IPS DF 6.9 (cell line): ENCODE measurements at regions not wholly inside any gene's neighbourhood (a gene's known extent, or its start where the extent isn't known, plus 50 kb on each side); places are given as distances from the start of the nearest gene placed in this dataset.

Source experiments
- DNase-seq: peaks from one replicate; pipeline ENCODE4 v3.0.0-alpha.2; 2013; ENCODE audit warnings: low read depth, low spot score
- H3K27ac ChIP-seq: one replicate; pipeline ENCODE4 v1.5.1; 2013; ENCODE audit warnings: low read length, control low read depth
- H3K27me3 ChIP-seq: 2 replicates; pipeline ENCODE4 v1.6.1; 2013; ENCODE audit warnings: mild to moderate bottlenecking, low read length; ENCODE audit not compliant: control insufficient read depth, insufficient read depth
- H3K36me3 ChIP-seq: 2 replicates; pipeline ENCODE4 v1.6.1; 2013; ENCODE audit warnings: low read length; ENCODE audit not compliant: control insufficient read depth, insufficient read depth
- H3K4me1 ChIP-seq: 2 replicates; pipeline ENCODE4 v1.6.1; 2013; ENCODE audit warnings: low read length; ENCODE audit not compliant: control insufficient read depth, insufficient read depth
- H3K4me3 ChIP-seq: 2 replicates; pipeline ENCODE4 v1.5.1; 2013; ENCODE audit warnings: mild to moderate bottlenecking, low read length
- H3K9me3 ChIP-seq: 2 replicates; pipeline ENCODE4 v1.6.1; 2013; ENCODE audit warnings: low read length, inconsistent platforms; ENCODE audit not compliant: control insufficient read depth, insufficient read depth
- WGBS: extraction: QIAGEN DNeasy Blood & Tissue Kit; methylation state at CpG from one replicate; pipeline ENCODE4 v1.1.7; 2013; ENCODE audit warnings: mixed read lengths, missing lambda C conversion rate; ENCODE audit not compliant: insufficient read length, insufficient coverage; 5-methylcytosine and 5-hydroxymethylcytosine counted together

DNA sequence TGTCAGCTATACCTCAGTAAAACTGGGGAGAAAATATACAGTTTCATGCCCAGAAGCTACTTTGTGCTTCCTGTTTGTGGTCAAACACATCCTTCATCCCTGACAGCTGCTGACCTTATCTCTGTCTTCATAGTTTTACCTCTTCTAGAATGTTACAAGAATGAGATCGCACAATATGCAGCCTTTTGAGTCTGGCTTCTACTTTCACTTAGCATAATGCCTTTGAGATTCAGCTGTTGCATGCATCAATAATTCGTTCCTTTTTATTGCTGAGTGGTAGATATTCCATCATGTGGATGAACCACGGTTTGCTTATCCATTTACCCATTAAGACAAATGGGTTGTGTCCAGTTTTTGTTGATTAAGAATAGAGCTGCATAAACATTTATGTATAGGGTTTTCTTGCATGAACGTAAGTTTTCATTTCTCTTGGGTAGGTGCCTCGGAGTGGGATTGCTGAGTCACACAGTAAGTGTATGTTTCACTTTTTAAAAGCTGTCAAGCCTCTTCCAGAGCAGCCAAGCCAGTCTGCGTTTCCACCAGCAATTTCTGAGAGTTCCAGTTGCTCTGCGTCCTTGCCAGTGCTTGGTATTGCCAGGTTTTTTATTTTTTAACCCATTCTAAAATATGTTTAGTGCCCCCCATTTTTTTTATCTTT is 86.6 kb upstream of the PAX1 start:
- no CpG with 5 or more reads among the region's 7 CpGs for WGBS
- no peak for DNase-seq
- Histone ChIP-seq H3K36me3 (no peaks in the 10 kb centered on the region), H3K27ac (no peak overlapping the region), H3K4me1 (no peaks in the 10 kb centered on the region), H3K27me3 (0 out of 2 replicates have a peak, but pooled peaks cover under 1% of the 10 kb centered on the region), H3K4me3 (no peak overlapping the region), H3K9me3 (no peaks in the 10 kb centered on the region)

DNA sequence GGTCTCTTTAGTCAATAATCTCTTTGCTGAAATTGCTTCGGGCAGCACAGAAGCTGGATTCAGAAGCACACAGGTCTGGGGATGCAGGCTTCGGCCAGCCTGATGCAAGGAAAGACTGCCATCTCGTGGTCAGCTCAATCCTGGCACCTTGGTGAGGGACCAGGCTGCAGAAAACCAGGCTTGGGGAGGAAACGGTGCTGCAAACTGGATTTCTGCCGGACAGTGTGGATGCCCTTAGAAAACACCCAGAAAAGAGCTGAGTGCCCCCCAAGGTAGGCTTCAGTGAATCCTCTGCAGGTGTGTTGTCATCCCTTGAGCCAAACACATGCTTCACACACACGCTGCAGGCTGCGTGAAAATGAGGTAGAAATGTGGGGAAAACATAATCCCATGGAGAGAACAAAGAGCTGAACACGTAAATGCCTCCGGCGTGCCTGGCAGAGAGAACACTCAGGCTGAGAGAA is 89.8 kb upstream of the PAX1 start:
- H3K36me3 ChIP-seq: no peaks in the 10 kb centered on the region
- H3K27ac ChIP-seq: no peak overlapping the region
- no peak overlapping the region for H3K4me3 ChIP-seq
- no peaks in the 10 kb centered on the region for H3K4me1 ChIP-seq
- DNase-seq: peak; percentile 63
- no CpG with 5 or more reads among the region's 10 CpGs for WGBS
- no peaks in the 10 kb centered on the region for H3K9me3 ChIP-seq
- H3K27me3 ChIP-seq: no peaks in the 10 kb centered on the region

DNA sequence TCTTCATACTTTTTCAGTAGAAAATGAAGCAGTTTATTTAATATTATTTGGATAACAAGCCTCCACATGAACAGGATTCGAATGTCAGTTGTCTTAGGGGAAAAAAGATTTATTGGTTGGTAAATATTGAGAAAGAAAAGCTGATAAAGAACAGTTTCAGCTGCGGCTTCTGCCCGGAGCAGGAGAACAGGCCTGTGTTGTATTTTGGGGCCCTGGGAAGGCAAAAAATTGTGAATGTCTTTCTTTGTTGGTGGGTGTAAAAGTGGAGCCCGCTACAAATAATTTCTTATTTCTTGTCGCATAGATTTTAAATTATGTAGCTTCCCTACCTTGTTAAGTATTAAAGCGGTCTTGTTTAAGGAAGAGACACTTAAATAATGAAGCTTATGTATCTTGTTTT is 90.5 kb upstream of the PAX1 start:
- Histone ChIP-seq H3K4me1 (no peaks in the 10 kb centered on the region), H3K27ac (no peak overlapping the region), H3K36me3 (no peaks in the 10 kb centered on the region), H3K27me3 (no peaks in the 10 kb centered on the region), H3K9me3 (no peaks in the 10 kb centered on the region), H3K4me3 (no peak overlapping the region)
- WGBS: no CpG with 5 or more reads among the region's 6 CpGs
- DNase-seq: no peak

DNA sequence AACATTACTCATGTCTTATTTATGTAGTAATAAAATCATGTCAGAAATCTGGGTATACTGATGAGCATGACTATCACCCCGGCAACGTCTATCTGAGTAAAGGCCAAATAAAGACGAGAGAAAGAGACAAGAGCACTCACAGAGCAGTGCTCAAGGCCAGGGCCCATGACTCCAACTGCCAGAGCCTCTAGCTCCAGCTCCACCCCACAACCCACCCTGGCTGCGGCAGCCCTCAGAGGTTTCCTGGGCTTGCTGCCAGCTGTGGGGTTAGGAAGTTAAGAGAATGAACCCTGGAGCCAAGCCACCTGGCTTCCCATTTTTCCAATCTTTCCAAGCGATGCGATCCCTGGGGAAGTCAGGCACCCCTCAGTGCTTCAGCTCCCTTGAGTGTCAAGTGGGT is 92.0 kb upstream of the PAX1 start:
- Histone ChIP-seq H3K4me1 (no peaks in the 10 kb centered on the region), H3K4me3 (no peak overlapping the region), H3K9me3 (no peaks in the 10 kb centered on the region), H3K27ac (no peak overlapping the region), H3K36me3 (no peaks in the 10 kb centered on the region), H3K27me3 (no peaks in the 10 kb centered on the region)
- DNase-seq: no peak
- WGBS: no CpG with 5 or more reads among the region's 6 CpGs

DNA sequence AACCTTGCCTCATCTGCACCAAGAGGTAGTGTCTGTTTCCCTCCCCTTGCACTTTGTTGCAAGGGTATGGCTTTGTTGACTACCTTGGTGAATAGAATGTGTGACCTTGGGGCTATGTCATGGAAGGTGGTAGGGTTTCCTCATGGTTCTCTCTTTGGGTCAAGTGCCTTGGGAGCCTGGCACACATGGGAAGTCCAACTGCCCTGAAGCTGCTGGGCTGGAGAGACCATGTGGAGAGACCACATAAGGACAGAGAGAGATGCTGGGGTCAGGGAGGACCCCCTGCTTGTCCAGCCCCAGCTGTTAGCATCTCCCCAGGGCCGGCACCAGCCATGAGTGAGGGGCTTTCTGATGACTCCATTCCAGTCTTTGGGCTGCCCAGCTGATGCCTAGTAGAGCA is 95.5 kb upstream of the PAX1 start:
- Histone ChIP-seq H3K36me3 (no peaks in the 10 kb centered on the region), H3K9me3 (no peaks in the 10 kb centered on the region), H3K27ac (no peak overlapping the region), H3K27me3 (no peaks in the 10 kb centered on the region), H3K4me3 (no peak overlapping the region), H3K4me1 (no peaks in the 10 kb centered on the region)
- no CpG with 5 or more reads among the region's 1 CpG for WGBS
- DNase-seq: no peak

DNA sequence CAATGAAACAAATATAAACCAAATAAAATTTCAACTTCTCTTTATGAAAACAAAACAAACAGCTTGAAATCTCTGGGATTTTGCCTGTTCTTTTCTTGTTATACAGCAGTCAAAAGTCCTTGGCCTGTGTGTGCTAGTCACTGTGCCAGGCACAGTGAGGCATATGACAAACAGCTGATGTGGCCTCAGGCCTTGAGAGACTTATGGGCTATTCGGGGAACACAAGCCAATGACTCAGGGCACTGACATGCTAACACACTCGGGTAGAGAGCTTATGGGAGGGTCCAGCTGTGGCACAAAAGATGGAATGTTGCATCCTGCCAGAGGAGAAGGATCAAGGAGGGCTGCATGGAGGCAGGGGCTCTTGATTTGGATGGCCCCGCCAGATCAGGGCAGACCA is 95.4 kb upstream of the NKX2-2 start:
- no peaks in the 10 kb centered on the region for H3K9me3 ChIP-seq
- no peaks in the 10 kb centered on the region for H3K36me3 ChIP-seq
- no peaks in the 10 kb centered on the region for H3K4me1 ChIP-seq
- DNase-seq: no peak
- no peak overlapping the region for H3K27ac ChIP-seq
- no peak overlapping the region for H3K4me3 ChIP-seq
- no peaks in the 10 kb centered on the region for H3K27me3 ChIP-seq
- WGBS: no CpG with 5 or more reads among the region's 3 CpGs

DNA sequence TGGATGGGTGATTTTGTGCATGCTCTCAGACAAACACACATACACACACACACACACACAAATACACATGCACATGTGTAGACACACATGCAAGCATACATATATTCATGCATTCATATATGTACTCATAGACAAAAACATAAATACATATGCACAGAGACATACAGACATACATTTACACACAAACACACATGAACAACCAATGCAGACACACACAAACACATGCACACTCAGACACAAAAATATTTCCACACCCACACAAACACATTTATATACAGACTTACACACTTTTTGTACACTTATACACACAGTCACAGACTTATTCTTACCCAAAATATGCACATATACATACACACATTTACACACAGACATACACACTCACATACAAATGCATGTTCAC is 94.9 kb upstream of the NKX2-2 start:
- Histone ChIP-seq H3K36me3 (no peaks in the 10 kb centered on the region), H3K27ac (no peak overlapping the region), H3K4me3 (no peak overlapping the region), H3K4me1 (no peaks in the 10 kb centered on the region), H3K27me3 (no peaks in the 10 kb centered on the region), H3K9me3 (no peaks in the 10 kb centered on the region)
- no peak for DNase-seq

DNA sequence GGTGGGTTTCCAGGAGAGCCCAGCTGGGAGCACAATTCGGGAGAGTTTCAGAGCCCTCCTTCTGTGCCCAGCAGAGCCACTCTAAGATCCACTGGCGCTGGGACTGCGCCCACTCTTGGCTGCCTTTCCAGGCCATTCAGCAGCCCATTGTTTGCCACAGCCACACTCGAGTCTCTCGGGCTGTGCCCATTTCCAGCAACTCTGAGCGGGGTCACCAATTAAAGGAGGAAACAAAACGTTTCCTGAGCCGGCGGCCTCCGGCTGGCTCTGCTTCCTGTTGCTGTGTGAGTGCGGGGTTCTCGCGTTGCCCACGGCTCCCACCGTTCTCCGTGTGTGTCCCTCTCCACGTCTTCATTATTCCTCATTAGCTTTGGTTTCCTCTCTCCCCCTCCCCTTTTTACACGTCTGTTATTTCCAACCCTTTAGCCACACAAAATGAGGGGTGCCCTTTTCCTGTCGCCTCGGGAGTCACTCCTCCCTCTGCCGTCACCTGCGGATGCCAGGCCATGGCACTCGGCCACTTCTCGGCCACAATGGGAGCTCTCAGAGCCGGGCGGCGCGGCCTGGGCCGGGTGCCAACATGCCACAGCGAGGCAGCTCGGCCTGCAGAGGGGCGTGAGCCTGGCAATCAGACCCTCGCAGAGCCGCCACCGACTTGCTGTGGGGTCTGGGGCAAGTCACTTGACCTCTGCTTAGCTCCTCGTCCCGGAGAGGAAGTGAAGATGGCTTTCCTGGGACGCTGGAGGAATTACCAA is 94.3 kb upstream of the NKX2-2 start:
- H3K4me3 ChIP-seq: no peak overlapping the region
- WGBS: no CpG with 5 or more reads among the region's 38 CpGs
- DNase-seq: no peak

DNA sequence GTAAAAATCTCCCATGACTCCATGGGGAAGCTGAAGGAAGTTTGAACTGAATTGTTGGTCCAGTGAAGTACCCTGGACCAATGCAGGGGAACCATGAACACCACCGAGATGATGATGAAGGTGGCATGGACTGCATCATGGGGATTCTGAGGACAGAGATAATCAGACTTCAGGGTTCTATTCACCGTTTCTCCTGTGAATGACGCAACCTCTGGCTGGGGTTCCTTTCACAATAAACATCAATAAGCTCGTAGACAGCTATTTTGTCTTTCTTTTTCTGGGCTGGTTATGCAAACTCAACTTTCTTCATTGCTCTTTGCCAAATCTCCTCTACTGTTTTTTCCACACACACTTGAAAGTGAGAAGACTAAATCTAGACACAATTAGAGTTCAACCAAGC is 87.9 kb upstream of the NKX2-2 start:
- H3K4me1 ChIP-seq: no peaks in the 10 kb centered on the region
- no peaks in the 10 kb centered on the region; the same call in 1 of the 2 replicates for H3K9me3 ChIP-seq
- no peak for DNase-seq
- H3K4me3 ChIP-seq: no peak overlapping the region
- no peak overlapping the region for H3K27ac ChIP-seq
- H3K27me3 ChIP-seq: no peaks in the 10 kb centered on the region
- no peaks in the 10 kb centered on the region for H3K36me3 ChIP-seq
- no CpG with 5 or more reads among the region's 4 CpGs for WGBS

More for the DNA sequence above, 94.3 kb upstream of the NKX2-2 start:
- Histone ChIP-seq H3K36me3 (no peaks in the 10 kb centered on the region), H3K27ac (no peak overlapping the region), H3K27me3 (no peaks in the 10 kb centered on the region), H3K4me1 (no peaks in the 10 kb centered on the region), H3K9me3 (no peaks in the 10 kb centered on the region)

DNA sequence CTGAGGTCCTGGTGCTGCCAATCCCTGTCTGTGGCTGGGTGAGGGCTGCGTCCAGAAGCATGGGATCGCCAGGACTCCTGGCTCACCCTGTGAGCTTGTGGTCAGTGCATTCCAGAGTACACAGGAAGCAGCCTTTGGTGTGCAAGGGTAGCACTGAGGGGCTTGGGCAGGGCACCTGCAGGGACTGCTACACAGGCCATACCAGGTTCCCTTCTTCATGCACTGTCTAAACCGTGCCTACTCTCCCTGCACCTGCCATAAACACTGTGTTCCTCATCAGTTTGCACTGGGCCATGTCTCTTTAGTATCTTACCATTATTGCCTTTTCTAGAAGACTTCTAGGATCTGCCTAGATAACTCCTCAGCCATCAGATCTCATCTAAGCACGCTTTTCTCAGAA is 72.8 kb upstream of the NKX2-2 start:
- no peaks in the 10 kb centered on the region for H3K9me3 ChIP-seq
- no peak overlapping the region for H3K4me3 ChIP-seq
- H3K27me3 ChIP-seq: no peaks in the 10 kb centered on the region
- H3K4me1 ChIP-seq: no peaks in the 10 kb centered on the region
- no peak for DNase-seq
- H3K27ac ChIP-seq: no peak overlapping the region
- no CpG with 5 or more reads among the region's 4 CpGs for WGBS
- no peaks in the 10 kb centered on the region for H3K36me3 ChIP-seq
